Activated T-cell treated with anti-CD3 and anti-CD28 coated beads, Interleukin-2, amount 50 U/mL, for 4 hours (primary cell): ENCODE measurements at regions not wholly inside any gene's neighbourhood (a gene's known extent, or its start where the extent isn't known, plus 50 kb on each side); places are given as distances from the start of the nearest gene placed in this dataset.

Source experiments
- ATAC-seq, 2 donors: fragments of 200-7000 bp; cut with Tn5 transposase; one replicate each; pipeline ENCODE4 v1.10.0; 2021
- DNase-seq: peaks from one replicate; pipeline ENCODE4 v3.0.0-alpha.2; 2020
- H3K27me3 Mint-ChIP-seq: one replicate; pipeline ENCODE4 v1.8.0; 2021; ENCODE audit warnings: low read depth, mixed read lengths
- H3K36me3 Mint-ChIP-seq: one replicate; pipeline ENCODE4 v1.8.0; 2022; ENCODE audit warnings: mixed read lengths; ENCODE audit not compliant: insufficient read depth
- H3K4me1 Mint-ChIP-seq: one replicate; pipeline ENCODE4 v1.8.0; 2021; ENCODE audit warnings: low read depth, mixed read lengths
- H3K4me3 Mint-ChIP-seq: one replicate; pipeline ENCODE4 v1.8.0; 2021; ENCODE audit warnings: mild to moderate bottlenecking, moderate library complexity, mixed read lengths
- H3K9me3 Mint-ChIP-seq: one replicate; pipeline ENCODE4 v1.8.0; 2021; ENCODE audit warnings: mixed read lengths

DNA sequence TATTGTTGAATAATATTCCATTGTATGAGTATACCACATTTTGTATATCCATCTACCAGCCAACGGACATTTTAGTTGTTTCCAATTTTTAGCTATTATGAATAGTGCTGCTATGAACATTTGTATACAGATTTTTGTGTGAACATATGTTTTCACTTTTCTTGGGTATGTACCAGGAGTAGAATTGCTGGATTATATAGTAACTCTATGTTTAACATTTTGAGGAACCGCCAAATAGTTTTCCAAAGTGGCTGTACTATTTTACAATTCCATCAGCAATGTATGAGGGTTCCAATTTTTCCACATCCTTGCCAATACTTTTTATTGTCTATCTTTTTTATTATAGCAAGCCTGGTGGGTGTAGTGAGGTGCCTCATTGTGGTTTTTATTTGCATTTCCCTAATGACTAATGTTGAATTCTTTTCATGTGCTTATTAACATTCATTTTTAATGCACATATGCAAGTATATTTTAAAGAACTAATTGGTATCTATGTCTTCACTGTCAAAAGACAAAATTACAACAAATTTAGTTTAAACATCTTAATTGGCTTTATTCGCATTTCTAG is 77.5 kb upstream of the PIAS1 start:
- no peak for DNase-seq
- no peaks in the 10 kb centered on the region for H3K4me1 Mint-ChIP-seq
- ATAC-seq = no peak
- H3K4me3 Mint-ChIP-seq = no peak overlapping the region
- H3K36me3 Mint-ChIP-seq = peaks cover 1% of the 10 kb centered on the region
- peaks cover 2% of the 10 kb centered on the region for H3K27me3 Mint-ChIP-seq
- H3K9me3 Mint-ChIP-seq = no peaks in the 10 kb centered on the region

DNA sequence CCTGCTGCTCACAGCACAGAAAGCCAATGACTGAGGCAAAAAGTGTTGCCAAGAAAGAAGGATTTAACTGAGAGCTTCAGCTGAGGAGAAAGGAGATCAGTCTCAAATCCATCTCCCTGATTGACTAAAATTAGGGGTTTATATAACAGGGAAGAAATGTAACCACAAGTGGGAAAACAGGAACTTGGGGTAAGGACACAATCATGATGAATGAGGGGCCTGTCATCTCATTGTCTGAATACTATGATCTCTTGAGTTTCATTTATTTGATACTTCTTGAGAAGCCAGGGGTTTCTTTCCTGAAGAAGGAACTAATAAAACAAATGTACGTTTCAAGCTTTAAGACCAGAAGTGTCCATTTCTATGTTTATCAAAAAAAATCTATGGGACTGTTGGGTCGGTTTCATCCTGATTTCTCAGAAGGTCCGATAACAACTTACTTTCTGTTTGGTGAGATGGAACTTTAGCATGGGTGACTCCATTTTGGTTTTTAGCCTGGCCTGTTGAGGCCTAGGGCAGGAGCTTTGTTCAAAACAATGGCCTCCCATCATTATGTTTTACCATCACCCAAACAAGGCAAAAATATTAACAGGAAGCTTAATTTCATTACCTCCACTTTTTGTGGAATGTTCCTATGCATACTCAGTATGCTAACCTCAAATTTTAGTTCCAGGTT is 76.6 kb upstream of the PIAS1 start:
- peaks cover 1% of the 10 kb centered on the region for H3K36me3 Mint-ChIP-seq
- H3K27me3 Mint-ChIP-seq = peaks cover 2% of the 10 kb centered on the region
- no peak for DNase-seq
- no peak overlapping the region for H3K4me3 Mint-ChIP-seq
- H3K4me1 Mint-ChIP-seq = no peaks in the 10 kb centered on the region
- no peak for ATAC-seq
- H3K9me3 Mint-ChIP-seq = no peaks in the 10 kb centered on the region

DNA sequence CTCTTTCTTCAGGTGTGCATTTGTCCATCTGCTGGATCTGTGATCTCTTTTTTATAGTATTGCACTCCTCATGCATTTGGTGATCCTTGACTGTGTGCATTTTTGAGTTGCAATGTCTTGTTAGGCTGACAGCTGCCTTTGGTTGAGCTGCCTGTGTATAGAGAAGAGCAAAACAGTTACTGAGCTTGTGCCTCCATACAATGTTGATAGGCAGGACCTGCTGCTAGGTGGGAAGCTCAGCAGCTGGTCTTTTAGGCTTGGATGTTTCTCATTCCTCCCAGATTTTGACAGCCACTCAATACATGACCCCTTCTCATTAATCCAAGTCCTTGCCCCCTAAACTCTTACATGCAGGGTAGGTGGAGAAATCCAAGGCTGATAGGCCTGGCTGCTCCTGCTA is 74.8 kb upstream of the PIAS1 start:
- no peaks in the 10 kb centered on the region for H3K9me3 Mint-ChIP-seq
- DNase-seq (no peak), ATAC-seq (no peak)
- peaks cover 1% of the 10 kb centered on the region for H3K36me3 Mint-ChIP-seq
- no peaks in the 10 kb centered on the region for H3K27me3 Mint-ChIP-seq
- no peak overlapping the region for H3K4me3 Mint-ChIP-seq
- no peaks in the 10 kb centered on the region for H3K4me1 Mint-ChIP-seq

DNA sequence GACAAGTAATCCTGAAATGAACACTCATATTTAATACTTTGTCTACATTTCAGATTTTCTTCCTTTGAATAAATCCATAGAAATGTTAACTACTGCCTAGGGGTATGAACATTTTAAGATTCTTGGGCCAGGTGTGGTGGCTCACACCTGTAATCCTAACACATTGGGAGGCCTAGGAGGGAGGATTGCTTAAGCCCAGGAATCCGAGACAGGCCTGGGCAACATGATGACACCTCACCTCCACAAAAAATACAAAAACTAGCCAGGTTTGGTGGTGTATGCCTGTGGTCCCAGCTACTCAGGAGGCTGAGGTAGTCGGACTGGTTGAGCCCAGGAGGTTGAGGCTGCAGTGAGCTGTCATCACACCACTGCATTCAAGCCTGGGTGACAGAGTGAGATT is 73.9 kb upstream of the PIAS1 start:
- ATAC-seq (no peak), DNase-seq (no peak)
- no peaks in the 10 kb centered on the region for H3K4me1 Mint-ChIP-seq
- no peaks in the 10 kb centered on the region for H3K9me3 Mint-ChIP-seq
- no peaks in the 10 kb centered on the region for H3K27me3 Mint-ChIP-seq
- no peak overlapping the region for H3K4me3 Mint-ChIP-seq
- peaks cover 1% of the 10 kb centered on the region for H3K36me3 Mint-ChIP-seq

DNA sequence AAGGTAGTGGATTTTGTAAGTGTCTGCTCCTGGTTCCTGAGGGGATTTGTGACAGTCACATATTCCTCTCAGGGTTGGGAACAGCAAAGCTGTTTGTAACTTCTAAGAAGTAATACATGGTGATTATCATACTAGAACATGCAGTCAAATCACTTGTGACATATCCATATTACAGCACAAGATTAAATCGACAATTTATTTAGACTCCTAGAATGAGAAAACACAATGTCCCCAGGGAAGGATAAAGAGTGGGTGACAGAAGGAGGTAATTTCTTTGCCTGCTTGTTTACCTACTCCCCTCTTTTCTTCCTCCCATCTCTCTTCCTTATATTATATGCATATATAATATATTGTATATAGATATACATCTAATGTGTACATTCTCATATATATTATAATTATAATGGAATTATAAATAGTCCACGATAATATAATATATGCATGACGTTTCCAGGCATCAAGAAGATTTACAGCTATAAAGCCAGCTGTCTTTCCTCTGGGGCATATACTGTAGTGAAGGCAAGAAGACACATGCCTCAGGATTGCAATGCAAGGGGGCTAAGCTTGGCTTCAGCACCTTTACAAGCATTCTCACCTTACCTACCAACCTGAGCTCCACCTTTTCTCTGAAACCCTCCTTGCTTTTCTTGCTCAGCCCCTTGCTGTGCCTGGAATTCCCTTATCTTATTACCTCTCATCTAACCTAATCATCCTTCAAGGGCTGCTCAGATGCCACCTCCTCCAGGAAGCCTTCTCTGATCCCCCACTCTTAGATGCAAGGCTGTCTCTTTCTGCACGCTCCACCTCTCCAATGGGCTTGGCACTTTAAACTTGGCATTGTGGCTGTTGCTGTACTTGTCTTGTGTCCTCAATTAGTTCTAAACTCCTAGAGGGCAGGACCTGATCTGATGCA is 73.1 kb upstream of the PIAS1 start:
- no peaks in the 10 kb centered on the region for H3K9me3 Mint-ChIP-seq
- ATAC-seq = no peak
- H3K36me3 Mint-ChIP-seq = peaks cover 1% of the 10 kb centered on the region
- no peak for DNase-seq
- no peak overlapping the region for H3K4me3 Mint-ChIP-seq
- no peaks in the 10 kb centered on the region for H3K27me3 Mint-ChIP-seq
- H3K4me1 Mint-ChIP-seq = no peaks in the 10 kb centered on the region

DNA sequence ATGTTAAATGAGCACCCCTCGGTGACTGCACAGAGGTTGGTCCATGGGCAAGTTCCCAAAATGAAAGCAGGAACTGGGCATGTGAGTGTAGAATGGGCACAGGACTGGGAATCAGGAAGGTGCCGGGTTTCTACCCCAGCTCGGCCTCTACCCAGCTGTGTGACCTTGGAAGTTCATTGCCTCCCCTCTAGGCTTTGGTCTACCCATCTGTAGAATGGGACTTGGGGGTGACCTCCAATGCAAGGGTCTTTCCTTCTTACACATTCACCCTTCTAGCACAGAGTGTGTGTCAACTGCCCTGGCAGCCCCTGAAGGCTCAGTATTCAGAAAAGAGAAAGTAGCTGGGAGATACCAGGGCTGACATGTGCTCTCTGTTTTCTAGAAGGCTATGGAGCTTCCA is 72.3 kb upstream of the PIAS1 start:
- Mint-ChIP-seq H3K36me3 (no peaks in the 10 kb centered on the region), H3K27me3 (no peaks in the 10 kb centered on the region), H3K4me1 (no peaks in the 10 kb centered on the region), H3K9me3 (no peaks in the 10 kb centered on the region), H3K4me3 (no peak overlapping the region)
- DNase-seq (no peak), ATAC-seq (no peak)

DNA sequence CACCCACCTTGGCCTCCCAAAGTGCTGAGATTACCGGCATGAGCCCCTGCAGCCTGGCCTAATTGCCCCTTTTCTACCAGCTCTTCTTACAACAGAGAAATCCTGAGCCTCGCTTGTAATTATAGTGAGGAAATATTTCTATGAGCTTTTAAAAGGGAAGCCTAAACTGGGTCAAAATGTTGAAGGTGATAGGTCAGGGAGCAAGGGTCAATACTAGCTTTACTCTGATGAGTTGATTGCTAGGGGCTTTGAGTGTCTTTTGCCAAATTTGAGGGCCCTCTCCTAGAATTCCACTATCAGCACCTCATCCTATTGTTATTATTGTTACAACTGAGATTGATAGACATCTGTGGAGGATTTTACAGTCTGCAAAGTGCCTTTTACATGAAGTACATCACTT is 62.4 kb upstream of the PIAS1 start:
- Mint-ChIP-seq H3K4me1 (no peaks in the 10 kb centered on the region), H3K27me3 (peaks cover 11% of the 10 kb centered on the region), H3K36me3 (no peaks in the 10 kb centered on the region), H3K4me3 (no peak overlapping the region), H3K9me3 (no peaks in the 10 kb centered on the region)
- ATAC-seq = no peak
- DNase-seq = no peak

DNA sequence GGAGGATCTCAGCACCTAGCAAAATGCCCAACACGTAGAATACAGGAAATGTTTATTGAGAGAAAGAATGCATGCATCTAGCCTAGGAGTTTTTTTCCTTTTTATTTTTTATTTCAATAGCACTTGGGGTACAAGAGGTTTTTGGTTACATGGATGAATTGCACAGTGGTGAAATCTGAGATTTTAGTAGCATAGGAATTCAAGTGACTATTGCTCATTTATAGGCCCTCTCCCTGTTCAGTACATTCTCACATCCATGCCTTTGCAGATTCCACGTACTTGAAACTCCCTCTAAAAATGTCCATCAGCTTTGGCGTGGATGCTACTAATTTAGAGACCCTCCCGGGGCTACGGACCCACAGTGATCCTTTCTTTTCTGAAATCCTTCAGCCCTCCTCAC is 61.7 kb upstream of the PIAS1 start:
- peaks cover 9% of the 10 kb centered on the region for H3K27me3 Mint-ChIP-seq
- no peaks in the 10 kb centered on the region for H3K4me1 Mint-ChIP-seq
- H3K36me3 Mint-ChIP-seq = no peaks in the 10 kb centered on the region
- DNase-seq (no peak), ATAC-seq (no peak)
- no peak overlapping the region for H3K4me3 Mint-ChIP-seq
- H3K9me3 Mint-ChIP-seq = no peaks in the 10 kb centered on the region

DNA sequence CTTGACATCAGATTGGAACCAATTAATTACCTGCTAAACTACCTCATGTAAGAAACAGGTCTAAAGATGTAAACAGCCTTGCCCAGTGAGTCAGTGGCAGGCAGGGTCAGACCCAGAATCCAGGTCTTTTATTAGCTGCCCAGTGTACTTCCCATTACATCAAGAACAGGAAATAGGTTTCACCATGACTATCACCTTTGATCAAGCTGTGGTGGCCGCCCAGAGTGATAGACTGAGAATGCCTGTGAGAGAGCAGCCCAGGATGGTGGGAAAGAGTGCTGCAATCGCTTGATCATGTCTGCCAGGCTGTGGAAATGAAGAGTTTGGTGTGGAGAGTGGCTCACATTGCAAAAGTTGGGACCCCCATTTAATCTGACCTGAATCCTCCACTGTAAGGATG is 61.3 kb upstream of the PIAS1 start:
- peaks cover 8% of the 10 kb centered on the region for H3K27me3 Mint-ChIP-seq
- DNase-seq = no peak
- H3K9me3 Mint-ChIP-seq = no peaks in the 10 kb centered on the region
- no peaks in the 10 kb centered on the region for H3K4me1 Mint-ChIP-seq
- H3K36me3 Mint-ChIP-seq = no peaks in the 10 kb centered on the region
- no peak overlapping the region for H3K4me3 Mint-ChIP-seq
- ATAC-seq = no peak

DNA sequence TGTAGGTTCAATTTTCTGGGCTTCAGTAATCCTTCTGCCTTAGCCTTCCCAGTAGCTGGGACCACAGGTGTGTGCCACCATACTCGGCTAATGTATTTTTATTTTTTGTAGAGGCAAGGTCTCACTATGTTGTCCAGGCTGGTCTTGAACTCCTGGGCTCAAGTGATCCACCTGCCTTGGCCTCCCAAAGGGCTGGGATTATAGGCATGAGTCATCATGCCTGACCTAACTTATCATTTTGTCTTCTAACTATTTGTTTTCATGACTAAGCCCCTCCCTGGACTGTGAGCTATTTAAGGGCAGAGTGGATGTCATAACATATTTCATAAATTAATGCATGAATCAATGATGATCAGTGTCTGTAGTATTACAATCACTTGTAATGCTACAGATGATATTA is 56.1 kb upstream of the PIAS1 start:
- DNase-seq = no peak
- Mint-ChIP-seq H3K4me1 (no peaks in the 10 kb centered on the region), H3K27me3 (peaks cover 3% of the 10 kb centered on the region), H3K4me3 (no peak overlapping the region), H3K9me3 (no peaks in the 10 kb centered on the region), H3K36me3 (no peaks in the 10 kb centered on the region)
- no peak for ATAC-seq

DNA sequence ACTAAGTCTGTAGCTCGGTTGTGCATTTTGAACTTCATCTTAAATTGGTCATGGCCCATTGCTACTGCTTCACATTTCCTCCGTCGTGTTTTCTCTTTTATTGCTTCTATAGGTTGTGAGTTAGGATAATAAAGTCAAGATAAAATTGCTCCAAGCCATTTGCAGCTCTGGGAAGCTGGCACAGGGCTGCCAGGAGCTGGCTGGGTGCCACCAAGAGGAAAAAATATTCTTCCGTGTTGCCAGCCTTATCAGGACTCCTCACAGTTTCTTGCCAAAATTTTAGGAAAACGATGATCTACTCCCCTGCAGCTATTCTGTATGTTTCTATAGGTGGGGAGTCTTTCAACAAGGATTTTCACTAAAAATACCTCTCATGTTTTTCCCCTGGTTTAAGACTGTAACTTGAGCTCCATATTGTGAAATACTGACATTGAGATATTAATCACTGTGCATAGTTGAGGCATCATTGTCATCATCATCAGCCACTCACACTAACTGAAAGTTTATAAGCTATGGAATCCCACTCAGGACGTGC is 55.4 kb upstream of the PIAS1 start:
- ATAC-seq (no peak), DNase-seq (no peak)
- Mint-ChIP-seq H3K36me3 (no peaks in the 10 kb centered on the region), H3K4me1 (no peaks in the 10 kb centered on the region), H3K4me3 (no peak overlapping the region), H3K9me3 (no peaks in the 10 kb centered on the region), H3K27me3 (peaks cover 3% of the 10 kb centered on the region)

DNA sequence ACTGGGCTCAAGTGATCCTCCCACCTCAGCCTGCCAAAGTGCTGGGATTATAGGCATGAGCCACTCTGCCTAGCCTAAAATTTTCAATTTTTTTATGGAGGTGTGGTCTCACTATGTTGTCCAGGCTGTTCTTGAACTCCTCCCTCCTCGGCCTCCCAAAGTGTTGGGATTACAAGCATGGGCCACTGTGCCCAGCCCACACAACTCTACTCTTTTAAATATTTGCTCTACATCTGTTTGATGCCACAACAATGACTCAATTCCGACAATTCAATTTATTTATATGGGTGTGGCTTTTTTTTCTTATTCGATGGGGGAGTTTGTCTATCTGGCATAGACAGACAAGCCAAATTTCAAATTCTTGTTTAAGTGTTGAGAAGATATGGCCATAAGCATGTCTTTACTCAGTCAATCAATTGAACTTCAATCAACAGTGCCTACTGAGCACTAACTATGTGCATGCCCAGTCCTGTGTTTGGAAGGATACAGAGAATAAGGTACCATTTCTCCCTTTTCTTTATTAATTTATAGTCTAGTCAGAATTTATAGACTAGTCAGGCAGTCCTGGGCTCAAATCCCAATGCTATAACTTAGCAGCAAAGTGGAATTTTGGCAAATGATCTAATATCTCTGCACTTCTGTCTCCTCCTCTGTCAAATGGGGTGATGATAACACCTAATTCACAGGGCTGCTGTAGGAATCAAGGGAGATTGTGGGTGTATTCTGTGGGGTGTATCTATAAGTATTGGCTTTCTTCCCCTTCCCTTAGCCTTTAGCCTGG is 54.6 kb upstream of the PIAS1 start:
- Mint-ChIP-seq H3K36me3 (no peaks in the 10 kb centered on the region), H3K4me3 (no peak overlapping the region), H3K9me3 (no peaks in the 10 kb centered on the region), H3K4me1 (no peaks in the 10 kb centered on the region), H3K27me3 (peaks cover 3% of the 10 kb centered on the region)
- no peak for ATAC-seq
- DNase-seq = no peak

DNA sequence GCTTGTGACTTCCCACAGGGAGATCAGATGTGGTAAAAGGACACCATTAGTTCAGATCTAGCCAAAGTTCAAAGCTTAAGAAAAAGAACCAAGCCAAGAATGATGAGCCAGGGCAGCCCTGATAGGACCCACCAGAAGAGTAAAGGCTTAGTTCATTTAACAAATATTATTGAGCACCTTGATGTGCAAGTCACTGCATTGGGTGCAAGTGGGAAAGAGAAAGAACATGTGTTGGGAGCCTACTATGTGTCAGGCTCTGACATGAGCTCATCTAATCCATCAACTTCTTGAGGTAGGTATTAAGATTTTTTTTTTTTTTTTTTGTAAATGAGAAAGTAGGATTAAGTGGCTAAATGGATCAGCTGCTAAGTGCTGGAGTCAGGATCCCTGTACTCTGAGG is 53.4 kb upstream of the PIAS1 start:
- H3K4me1 Mint-ChIP-seq = no peaks in the 10 kb centered on the region
- no peaks in the 10 kb centered on the region for H3K9me3 Mint-ChIP-seq
- no peaks in the 10 kb centered on the region for H3K36me3 Mint-ChIP-seq
- DNase-seq (no peak), ATAC-seq (no peak)
- peaks cover 3% of the 10 kb centered on the region for H3K27me3 Mint-ChIP-seq
- H3K4me3 Mint-ChIP-seq = no peak overlapping the region

DNA sequence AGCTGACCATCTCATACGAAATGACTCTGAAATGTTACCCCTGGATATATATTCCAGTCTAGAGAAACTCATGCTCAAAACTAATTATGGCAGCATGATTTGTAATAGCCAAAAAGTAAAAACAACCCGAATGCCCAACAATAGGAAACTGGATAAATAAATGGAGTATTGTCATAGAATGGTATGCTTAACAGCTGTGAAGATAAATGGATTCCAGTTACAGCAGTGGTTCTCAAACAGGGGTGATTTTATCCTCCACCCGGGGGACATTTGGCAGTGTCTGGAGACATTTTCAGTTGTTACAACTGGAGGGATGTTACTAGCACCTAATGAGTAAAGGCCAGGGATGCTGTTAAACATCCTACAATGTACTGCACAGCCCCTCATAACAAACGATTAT is 52.3 kb upstream of the PIAS1 start:
- no peak overlapping the region for H3K4me3 Mint-ChIP-seq
- DNase-seq = no peak
- peaks cover 3% of the 10 kb centered on the region for H3K9me3 Mint-ChIP-seq
- H3K4me1 Mint-ChIP-seq = no peaks in the 10 kb centered on the region
- peaks cover 3% of the 10 kb centered on the region for H3K27me3 Mint-ChIP-seq
- ATAC-seq = no peak
- H3K36me3 Mint-ChIP-seq = no peaks in the 10 kb centered on the region
